GM12875 (cell line): ENCODE measurements at regions not wholly inside any gene's neighbourhood (a gene's known extent, or its start where the extent isn't known, plus 50 kb on each side); places are given as distances from the start of the nearest gene placed in this dataset.

Experiments
- H3K4me3 ChIP-seq: one replicate; pipeline ENCODE4 v1.5.1; 2011; ENCODE audit warnings: low read depth, low read length, control low read depth
- TF ChIP-seq, protein P1 (sequence below): IDR thresholded peaks from 2 replicates; pipeline ENCODE4 v1.5.1; 2011; ENCODE audit warnings: low read depth, mild to moderate bottlenecking, control low read depth, inconsistent platforms, low read length, moderate library complexity, borderline replicate concordance; ENCODE audit not compliant: insufficient read depth

DNA sequence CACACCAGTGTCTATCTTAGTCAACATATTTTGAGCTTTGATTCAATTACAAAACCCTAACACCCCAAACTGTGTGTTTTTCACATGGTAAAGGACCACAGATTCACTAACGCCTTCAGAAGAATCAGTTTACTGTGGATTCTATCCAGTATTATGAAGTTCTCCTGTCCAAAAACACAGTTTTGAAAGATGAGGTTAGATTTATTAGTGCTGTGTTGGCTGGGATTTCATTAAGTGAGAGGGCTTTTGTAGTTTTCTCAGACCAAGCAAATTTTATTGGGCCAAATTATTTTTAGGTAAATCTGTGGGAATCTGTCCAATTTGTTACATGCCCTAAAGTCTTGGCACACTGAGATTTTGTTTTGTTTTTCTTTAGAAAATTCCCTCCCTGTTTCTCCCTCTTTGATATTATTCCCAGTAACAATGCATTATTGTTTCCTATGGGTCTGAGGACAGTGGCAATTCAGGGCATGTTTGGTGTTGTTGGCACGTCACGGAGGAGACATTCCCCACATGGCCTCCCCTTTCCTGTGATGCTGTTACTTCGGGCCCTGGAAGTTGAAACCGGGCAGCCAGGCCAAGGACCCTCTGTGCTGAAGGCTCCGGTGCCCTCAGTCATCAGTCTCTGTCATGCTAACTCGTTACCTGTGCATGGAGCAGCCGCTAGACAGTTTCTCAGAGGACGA lies 87.5 kb upstream of the ALKAL2 start:
- no peak overlapping the region for H3K4me3 ChIP-seq
- TF ChIP-seq, protein P1, sequence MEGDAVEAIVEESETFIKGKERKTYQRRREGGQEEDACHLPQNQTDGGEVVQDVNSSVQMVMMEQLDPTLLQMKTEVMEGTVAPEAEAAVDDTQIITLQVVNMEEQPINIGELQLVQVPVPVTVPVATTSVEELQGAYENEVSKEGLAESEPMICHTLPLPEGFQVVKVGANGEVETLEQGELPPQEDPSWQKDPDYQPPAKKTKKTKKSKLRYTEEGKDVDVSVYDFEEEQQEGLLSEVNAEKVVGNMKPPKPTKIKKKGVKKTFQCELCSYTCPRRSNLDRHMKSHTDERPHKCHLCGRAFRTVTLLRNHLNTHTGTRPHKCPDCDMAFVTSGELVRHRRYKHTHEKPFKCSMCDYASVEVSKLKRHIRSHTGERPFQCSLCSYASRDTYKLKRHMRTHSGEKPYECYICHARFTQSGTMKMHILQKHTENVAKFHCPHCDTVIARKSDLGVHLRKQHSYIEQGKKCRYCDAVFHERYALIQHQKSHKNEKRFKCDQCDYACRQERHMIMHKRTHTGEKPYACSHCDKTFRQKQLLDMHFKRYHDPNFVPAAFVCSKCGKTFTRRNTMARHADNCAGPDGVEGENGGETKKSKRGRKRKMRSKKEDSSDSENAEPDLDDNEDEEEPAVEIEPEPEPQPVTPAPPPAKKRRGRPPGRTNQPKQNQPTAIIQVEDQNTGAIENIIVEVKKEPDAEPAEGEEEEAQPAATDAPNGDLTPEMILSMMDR: no peak

DNA sequence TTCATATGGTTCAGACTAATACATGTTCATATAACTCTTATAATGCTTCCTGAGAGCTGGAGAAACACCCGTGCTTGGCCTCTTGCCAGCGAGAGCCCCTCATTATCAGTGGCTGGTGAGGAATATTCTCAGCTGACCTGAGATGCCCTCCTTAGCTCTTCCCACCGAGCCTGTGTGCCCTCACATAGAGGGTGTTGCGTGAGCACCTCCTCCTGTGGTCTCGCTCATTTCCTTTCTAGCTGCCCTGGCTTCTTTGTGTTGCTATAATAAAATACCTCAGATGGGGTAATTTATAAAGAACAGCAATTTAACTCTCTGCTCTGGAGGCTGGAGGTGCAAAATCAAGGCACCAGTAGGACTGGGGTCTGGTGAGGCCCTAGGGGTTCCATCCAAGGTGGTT lies 80.5 kb upstream of the ALKAL2 start:
- H3K4me3 ChIP-seq: no peak overlapping the region

DNA sequence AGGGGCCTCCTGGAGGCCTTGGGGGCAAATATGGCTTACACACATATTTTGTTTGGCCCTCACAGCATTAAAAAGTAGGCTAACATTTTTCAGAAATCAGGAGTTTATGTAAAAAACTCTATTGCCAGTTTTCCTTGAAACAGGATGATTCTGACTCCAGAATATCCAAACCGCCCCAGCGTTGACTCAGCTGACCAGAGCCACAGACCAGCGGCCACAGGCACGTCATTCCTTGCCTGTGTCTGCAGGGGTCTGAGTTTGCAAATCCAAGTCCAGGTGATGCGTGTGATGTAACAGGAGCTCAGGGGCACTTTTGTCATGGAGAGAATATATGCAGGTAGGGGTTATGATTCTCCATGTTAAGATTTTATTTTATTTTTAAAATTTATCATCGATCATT lies 79.4 kb upstream of the ALKAL2 start:
- TF ChIP-seq, protein P1: no peak
- H3K4me3 ChIP-seq: no peak overlapping the region

More for the DNA sequence above, 80.5 kb upstream of the ALKAL2 start:
- TF ChIP-seq, protein P1: no peak

DNA sequence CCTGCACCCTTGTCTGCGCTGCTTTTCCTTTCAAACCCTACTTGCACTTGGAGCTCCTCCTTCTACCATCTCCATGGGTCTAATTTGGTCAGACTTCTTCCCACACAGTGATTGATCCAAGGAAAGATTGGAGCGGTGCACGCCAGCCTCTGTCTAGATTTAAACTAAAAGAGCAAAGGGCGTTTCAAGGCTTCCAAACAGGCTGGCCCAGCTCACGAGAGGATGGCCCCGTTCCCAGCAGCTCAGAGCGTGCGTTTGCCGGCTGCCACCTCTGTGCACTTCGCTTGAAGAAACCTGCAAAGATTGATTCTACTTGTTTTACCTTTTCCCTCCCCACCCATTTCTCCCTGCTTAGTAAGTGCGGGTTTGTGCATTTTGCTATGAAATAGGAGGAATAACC lies 78.8 kb upstream of the ALKAL2 start:
- H3K4me3 ChIP-seq: no peak overlapping the region
- TF ChIP-seq, protein P1: no peak

DNA sequence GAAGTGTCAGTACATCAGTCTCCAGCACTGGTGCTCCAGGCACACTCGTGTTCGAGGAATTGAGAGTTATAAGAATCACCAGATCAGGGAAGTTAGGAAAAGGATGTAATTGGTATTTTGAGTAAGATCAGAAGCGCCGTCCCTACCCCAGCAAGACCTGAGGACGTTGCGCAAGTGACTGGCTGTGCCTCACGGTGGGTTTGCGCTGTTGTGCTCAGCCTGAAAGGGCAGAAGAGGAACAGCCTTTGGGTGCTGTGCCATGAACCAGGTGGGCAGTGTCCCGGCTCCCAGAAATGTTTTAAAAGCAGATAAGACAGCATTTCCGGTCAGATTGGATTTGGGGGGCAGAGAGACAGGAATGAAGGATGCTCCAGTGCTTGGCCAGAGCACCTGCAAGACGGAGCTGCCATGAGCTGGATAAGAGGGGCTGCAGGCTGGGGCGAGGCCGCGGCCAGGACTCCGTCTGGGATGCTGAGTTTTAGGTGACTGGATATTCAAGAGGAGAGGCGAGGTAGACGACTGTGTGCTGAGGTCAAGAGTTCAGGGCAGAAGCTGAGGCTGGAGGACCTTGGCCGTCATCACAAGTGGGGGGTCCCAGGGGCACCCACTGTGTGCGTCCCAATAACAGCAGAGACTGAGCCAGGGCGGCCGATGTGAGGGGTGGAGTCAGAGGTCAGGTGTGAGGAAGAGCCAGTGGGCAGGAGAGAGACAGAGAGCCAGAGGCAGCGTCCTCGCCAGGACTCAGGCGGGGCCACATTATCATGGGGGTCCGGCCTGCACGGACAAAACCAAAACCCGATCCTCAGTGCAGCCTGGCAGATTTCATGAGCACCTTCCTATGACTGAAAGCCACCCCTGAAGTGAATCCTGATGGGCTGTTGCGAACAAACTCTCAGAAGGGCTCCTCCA lies 77.7 kb upstream of the ALKAL2 start:
- no peak overlapping the region for H3K4me3 ChIP-seq
- TF ChIP-seq, protein P1: no peak

DNA sequence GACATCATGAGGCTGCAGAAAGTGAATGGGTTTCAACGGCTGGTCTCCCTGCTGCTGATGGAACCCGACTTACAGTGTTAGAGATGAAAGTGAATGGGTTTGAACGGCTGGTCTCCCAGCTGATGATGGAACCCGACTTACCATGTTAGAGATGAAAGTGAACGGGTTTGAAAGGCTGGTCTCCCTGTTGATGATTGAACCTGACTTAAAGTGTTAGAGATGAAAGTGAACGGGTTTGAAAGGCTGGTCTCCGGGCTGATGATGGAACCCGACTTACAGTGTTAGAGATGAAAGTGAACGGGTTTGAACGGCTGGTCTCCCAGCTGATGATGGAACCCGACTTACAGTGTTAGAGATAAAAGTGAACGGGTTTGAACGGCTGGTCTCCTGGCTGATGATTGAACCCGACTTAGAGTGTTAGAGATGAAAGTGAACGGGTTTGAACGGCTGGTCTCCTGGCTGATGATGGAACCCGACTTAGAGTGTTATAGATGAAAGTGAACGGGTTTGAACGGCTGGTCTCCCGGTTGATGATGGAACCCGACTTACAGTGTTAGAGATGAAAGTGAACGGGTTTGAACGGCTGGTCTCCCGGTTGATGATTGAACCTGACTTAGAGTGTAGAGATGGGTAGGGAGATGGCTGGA lies 76.1 kb upstream of the ALKAL2 start:
- no peak overlapping the region for H3K4me3 ChIP-seq
- TF ChIP-seq, protein P1: no peak
